ENCODE measurements at regions not wholly inside any gene's neighbourhood (a gene's known extent, or its start where the extent isn't known, plus 50 kb on each side); places are given as distances from the start of the nearest gene placed in this dataset.

GRCh38 chr17:65371702-65372101 is 189.7 kb downstream of the AXIN2 start:
- no peak for DNase-seq (ENCODE audit: low read depth in 4 of 4, low spot score in 2 of 4)

GRCh38 chr17:65370669-65371131 is 190.7 kb downstream of the AXIN2 start:
- no peak for DNase-seq (ENCODE audit: low read depth in 4 of 4, low spot score in 2 of 4)

GRCh38 chr17:65368341-65368740 is 193.1 kb downstream of the AXIN2 start:
- no peak for DNase-seq (ENCODE audit: low read depth in 4 of 4, low spot score in 2 of 4)

- DNase-seq (ENCODE audit: low read depth in 4 of 4, low spot score in 2 of 4) = no peak
Measured at GRCh38 chr17:65366102-65366844, 195.2 kb downstream of the AXIN2 start.

- DNase-seq (ENCODE audit: low read depth in 4 of 4, low spot score in 2 of 4) = no peak
Measured at GRCh38 chr17:65365169-65365568, 196.3 kb downstream of the AXIN2 start.

DNA sequence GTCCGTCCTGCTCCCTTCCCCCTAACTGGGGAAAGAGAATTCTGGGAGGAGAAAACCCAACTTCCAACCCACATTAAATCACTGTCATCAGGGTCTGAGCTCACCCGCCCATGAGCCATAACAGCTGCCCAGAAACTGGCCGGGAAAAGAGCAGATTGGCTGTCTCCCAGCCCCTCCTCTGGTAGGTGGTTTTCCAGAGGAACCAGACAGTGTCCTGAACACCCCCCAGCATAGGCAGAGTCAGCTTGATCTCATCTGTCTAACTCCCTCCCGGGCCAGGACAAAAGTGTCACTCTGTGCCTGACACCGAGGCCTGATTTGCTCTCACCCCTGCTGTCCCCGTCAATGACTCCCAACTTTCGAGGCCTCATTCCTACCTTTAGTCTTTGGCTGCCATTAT is 197.0 kb downstream of the AXIN2 start:
- DNase-seq (ENCODE audit: low read depth in 4 of 4, low spot score in 2 of 4) = no peak

DNA sequence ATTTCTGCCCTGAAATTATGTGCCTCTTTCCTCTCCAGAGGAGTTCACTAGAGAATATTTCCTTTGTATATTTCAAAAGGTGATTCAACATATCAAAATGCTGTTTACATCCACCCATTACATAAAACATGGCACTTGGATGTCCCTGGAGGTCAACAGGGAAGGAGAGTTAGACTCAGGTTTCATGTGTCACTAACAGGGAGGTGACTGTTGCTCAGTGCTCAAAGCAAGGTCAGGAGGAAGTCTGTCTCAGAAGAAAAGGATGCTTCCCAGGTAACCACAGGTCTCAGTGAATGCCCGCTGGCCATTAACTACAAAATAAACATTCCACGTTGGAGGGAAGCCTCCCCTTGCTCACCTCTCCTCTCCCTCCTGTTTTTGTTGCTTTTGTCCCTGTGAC is 198.6 kb downstream of the AXIN2 start:
- DNase-seq (ENCODE audit: low read depth in 4 of 4, low spot score in 2 of 4) = no peak

GRCh38 chr17:65360961-65361552 is 200.4 kb downstream of the AXIN2 start:
- no peak for DNase-seq (ENCODE audit: low read depth in 4 of 4, low spot score in 2 of 4)

DNA sequence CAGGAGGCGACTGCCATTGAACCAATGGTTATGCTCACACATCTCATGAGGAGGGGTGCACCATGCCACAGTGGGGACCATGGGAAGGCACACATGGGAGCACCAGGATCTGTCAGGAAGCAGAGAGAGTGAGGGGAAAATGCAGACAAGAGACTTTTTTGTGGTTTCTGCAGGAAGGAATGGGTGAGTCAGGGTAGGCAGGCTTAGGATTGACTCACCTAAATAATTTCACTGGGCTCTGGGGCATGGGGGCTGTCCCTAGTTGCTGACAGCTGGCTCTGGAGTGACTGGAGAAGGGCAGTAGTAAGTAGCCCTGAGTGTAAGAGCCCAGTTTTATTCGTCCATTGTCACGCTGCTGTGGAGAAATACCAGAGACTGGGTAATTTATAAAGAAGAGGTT is 202.4 kb downstream of the AXIN2 start:
- no peak for DNase-seq (ENCODE audit: low read depth in 4 of 4, low spot score in 2 of 4)

DNA sequence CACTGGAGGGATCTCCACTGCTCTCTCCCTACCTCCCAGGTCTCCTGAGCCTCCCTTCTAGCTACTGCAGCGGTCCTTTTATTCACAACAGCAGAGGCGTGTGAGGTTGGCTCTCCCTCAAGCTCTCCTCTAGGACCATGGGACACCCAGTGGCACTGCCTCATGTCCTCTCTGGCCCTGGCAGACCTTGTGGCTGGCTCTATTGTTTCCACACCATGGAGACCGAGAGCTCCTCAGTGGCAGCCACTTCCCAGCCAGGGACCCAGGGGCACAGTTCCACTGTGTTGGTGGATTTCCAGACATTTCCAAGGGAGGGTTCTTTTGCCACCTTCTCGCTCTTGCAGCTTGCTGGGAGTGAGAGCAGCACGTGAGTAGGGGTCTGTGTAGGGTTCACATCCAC is 204.9 kb downstream of the AXIN2 start:
- DNase-seq (ENCODE audit: low read depth in 4 of 4, low spot score in 2 of 4) = no peak

DNA sequence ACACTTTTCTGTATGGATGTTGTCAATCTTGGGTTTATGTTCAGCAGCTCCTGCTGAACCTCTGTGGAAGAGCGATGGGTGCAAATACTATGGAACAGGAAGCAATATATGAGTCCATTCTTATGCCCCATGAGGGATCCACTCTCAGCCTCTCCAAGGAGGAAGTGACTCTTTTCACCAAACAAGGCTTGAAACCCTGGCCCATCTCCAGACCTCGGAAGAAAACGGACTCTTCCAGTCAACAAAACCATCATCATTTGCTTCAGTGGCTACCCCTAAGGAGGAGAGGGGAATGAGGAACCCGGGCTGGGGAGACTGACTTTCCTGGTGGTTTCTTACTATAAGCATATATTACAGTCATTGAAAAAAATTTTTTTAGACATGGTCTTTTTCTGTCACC is 206.2 kb downstream of the AXIN2 start:
- no peak for DNase-seq (ENCODE audit: low read depth in 4 of 4, low spot score in 2 of 4)

DNA sequence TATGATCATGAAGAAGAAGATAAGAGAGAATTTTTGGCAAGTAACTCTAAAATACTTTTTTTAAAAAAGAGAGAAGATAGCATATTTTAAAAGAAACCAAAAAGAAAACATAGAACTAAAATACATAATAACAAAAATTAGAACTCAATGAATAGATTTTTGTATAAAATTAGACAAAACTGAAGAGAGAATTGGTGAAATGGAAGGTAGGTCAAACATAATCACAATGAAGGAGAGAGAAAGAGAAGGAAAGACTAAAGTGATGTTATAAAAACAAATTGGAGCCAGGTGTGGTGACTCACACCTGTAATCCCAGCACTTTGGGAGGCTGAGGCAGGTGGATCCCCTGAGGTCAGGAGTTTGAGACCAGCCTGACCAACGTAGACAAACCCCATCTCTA is 211.5 kb downstream of the AXIN2 start:
- DNase-seq (ENCODE audit: low read depth in 4 of 4, low spot score in 2 of 4) = no peak

GRCh38 chr17:65346166-65346565 is 209.0 kb downstream of the RGS9 start:
- no peak for DNase-seq (ENCODE audit: low read depth in 4 of 4, low spot score in 2 of 4)

- no peak for DNase-seq (ENCODE audit: low read depth in 4 of 4, low spot score in 2 of 4)
Measured at GRCh38 chr17:65345261-65346005, 208.3 kb downstream of the RGS9 start.

DNA sequence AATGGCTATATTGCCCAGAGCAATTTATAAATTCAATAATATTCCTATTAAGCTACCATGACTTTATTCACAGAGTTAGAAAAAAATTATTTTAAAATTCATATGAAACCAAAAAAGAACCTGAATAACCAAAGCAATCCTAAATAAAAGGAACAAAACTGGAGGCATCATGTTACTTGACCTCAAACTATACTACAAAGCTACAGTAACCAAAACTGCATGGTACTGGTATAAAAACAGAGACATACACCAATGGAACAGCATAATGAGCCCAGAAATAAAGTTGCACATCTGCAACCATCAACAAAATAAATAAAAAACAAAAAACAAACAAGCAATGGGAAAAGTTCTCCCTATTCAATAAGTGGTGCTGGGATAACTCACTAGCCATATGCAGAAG is 203.2 kb downstream of the RGS9 start:
- no peak for DNase-seq (ENCODE audit: low read depth in 4 of 4, low spot score in 2 of 4)

- peak in 1 of 4 donors; percentile 7 for DNase-seq (ENCODE audit: low read depth in 4 of 4, low spot score in 2 of 4)
Measured at GRCh38 chr17:65334406-65334805, 197.2 kb downstream of the RGS9 start.

DNA sequence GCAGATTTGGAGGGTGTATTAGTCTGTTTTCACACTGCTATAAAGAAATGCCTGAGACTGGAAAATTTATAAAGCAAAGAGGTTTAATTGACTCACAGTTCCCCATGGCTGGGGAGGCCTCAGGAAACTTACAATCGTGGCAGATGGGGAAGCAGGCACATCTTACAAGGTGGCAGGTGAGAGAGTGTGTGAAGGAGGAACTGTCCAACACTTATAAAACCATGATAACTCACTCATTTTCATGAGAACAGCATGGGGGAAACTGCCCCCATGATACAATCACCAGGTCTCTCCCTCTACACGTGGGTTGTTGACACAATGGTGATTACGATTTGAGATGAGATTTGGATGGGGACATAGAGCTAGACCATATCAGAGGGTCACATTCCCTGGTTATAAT is 195.6 kb downstream of the RGS9 start:
- DNase-seq (ENCODE audit: low read depth in 4 of 4, low spot score in 2 of 4) = no peak

DNA sequence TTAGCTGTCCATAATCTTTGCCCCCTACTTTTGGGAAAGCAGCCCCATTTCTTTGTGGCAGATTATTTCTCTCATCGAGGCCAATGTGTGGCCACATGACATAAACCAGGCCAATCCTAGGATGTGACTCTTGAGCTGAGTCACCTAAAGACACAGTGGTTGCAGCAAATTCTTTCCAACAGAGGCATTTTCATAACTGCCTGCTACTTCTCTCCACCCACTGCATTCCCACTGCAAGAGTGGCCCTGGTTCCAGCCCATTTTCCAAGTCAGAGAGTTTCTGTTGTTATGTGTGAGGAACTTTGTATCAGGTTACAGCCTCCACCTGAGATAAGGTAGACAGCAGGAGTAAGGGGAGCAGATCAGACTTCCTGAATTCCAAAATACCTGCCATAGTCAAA is 195.2 kb downstream of the RGS9 start:
- no peak for DNase-seq (ENCODE audit: low read depth in 4 of 4, low spot score in 2 of 4)

GRCh38 chr17:65328567-65328966 is 191.4 kb downstream of the RGS9 start:
- DNase-seq (ENCODE audit: low read depth in 4 of 4, low spot score in 2 of 4) = no peak

DNA sequence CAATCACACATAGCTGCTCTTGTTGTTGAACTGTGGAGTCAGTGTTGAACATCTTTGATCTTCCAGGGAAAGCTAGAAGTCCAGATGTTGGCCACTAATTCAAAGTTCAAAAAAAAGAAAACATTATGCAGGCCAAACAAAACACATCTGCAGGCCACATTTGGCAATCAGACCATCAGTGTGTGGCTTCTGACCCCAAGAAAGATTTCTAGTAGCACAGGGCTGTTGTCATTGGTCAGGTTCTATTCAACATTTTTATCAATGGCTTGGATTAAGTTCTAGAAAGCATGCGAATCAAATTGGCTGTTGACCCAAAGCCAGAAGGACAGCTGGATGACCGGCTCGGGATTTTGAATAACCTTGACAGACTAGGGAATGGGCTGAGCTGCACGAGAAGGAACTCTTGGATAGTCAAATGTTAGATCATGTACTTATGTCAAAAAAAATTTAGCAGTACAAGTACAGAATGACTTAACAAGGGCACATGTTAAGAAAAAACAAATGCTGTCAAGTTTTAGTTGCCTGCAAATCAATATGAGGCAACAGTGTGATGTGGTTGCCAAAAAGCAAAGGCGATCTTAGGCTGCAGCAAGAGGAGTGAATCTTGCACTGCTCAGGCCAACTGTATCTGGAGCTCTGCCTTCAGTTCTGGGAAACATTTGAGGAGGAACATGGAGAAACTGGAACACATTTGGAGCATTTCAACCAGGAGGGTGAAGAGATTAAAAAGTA is 187.6 kb downstream of the RGS9 start:
- no peak for DNase-seq (ENCODE audit: low read depth in 4 of 4, low spot score in 2 of 4)

GRCh38 chr17:65323049-65323448 is 185.9 kb downstream of the RGS9 start:
- no peak for DNase-seq (ENCODE audit: low read depth in 4 of 4, low spot score in 2 of 4)

Data from left renal cortex interstitium (tissue), 4 donors.